Eye (tissue), 1 donor: ENCODE measurements at regions not wholly inside any gene's neighbourhood (a gene's known extent, or its start where the extent isn't known, plus 50 kb on each side); places are given as distances from the start of the nearest gene placed in this dataset.

Experiments used
- DNase-seq: peaks from one replicate; pipeline ENCODE4 v3.0.0-alpha.2; 2015

DNA sequence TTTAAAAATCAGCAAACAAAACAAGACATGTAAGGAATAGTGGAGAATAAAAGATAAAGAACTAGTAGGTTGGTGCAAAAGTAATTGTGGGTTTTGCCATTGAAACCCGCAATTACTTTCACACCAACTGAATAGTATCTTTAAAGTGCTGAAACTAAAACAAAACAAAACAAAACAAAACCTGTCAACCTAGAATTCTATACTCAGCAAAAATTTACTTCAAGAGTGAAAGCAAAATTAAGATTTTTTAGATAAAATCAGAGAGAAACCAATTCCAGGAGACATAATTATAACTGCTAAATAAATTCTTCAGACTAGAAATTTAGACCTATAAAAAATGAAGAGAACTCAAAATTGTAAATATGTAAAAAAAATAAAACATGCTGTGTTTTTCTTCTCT is 114.0 kb upstream of the TSPAN2 start:
- no peak for DNase-seq

DNA sequence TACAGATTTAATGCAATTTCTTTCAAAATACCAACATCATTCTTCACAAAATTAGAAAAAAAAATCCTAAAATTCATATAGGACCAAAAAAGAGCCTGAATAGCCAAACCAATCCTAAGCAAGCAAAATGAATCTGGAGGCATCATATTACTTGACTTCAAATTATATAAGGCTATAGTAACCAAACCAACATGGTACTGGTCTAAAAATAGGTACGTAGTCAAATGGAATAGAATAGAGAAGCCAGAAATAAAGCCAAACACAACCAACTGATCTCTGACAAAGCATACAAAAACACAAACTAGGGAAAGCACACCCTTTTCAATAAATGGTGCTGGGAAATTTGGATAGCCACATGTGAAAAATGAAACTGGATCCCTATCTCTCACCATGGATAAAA is 112.3 kb upstream of the TSPAN2 start:
- no peak for DNase-seq

DNA sequence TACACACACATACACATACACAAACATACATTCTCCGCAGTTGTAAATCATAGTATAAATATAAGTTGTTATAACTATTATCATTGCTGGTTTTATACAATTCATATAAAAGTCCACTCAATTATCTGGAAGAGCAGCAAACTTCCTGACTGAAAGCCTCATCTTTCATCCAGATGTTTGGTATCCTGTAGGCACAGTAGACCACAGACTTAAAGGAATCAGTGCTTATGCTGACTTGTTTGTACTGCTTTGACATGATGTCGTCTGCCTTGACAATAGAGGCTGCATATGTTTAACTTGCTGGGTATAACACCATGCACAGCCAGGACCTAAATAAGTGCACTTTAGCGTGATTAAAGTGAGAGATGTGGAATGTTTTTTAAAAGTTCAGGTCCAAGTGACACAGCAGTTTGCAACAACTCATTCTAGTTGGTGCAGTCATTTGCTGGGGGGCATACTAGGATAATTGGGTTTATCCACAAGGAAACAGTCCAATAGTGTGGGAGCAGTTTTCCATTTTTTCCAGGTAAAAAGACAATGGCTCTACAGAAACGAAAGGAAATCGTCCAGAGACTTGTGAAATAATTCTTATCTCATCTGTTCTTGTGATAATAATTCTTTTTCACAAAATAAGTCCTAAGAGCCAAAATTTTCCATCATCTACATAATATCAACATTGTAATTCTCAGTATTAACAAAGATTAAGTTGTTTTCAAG is 110.3 kb upstream of the TSPAN2 start:
- no peak for DNase-seq

GRCh38 chr1:115198938-115199337 is 109.6 kb upstream of the TSPAN2 start:
- DNase-seq: no peak

- DNase-seq: no peak
These were observed 107.0 kb upstream of the TSPAN2 start for GRCh38 chr1:115196296-115196695.

GRCh38 chr1:115194506-115194905 is 105.2 kb upstream of the TSPAN2 start:
- no peak for DNase-seq

DNA sequence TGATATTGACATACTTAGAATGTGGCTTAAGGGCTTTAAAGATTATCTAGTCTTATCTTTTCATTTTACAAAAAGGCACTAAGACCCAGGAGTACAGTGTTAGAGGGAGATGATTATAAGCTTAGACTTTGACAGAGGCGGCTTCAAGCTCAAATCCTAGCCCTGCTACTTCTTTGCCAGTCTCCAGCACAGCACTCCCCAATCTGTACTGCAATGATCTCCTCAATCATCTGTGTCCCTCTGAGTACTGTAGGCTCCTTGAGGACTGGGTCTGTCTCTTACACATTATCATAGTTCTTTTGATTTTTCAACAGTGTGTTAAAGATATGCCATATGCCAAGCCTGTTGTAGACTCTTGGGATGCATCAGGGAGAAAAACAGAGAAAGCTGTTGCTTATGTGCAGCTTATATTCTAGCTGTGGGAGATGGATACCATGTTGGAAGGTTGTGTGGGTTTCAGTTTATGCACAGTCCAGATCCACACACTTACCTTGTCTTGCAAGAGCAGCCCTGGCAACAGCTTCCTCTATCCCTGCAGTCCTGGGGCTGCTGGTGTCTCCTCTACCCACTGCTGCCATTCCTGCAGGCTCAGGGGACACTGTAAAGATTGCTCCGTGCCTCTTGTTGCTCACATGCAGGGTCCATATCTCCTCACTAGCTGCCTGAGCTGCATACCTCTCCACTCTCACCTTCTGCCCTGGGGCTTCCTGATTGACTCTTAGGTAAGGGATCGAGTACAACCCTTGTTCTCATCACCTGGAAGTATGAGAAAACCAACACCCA is 103.9 kb upstream of the TSPAN2 start:
- no peak for DNase-seq

DNA sequence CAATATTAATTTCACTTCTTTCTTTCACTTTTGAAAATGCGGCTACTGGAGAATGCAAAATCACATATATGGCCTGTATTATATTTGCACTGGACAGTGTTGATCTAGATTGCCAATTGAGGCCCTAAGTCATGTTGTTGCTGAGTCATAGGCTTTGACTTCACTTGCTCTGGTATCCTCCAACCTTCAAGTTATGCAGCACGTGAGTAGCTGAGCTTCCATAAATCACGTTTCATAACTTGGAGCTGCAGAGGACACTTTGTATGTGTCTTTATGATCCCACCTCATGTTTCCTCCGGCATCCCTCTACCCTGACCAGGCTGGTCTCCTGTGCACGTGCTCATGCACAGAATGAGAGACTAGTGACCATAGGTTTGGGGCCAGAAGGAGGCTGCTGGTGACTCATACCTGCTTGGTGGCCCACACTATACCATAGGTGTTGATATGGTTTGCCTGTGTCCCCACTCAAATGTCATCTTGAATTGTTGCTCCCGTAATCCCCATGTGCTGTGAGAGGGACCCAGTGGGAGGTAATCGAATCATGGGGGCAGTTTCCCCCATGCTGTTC is 103.0 kb upstream of the TSPAN2 start:
- DNase-seq: no peak

GRCh38 chr1:115191691-115192090 is 102.4 kb upstream of the TSPAN2 start:
- no peak for DNase-seq

DNA sequence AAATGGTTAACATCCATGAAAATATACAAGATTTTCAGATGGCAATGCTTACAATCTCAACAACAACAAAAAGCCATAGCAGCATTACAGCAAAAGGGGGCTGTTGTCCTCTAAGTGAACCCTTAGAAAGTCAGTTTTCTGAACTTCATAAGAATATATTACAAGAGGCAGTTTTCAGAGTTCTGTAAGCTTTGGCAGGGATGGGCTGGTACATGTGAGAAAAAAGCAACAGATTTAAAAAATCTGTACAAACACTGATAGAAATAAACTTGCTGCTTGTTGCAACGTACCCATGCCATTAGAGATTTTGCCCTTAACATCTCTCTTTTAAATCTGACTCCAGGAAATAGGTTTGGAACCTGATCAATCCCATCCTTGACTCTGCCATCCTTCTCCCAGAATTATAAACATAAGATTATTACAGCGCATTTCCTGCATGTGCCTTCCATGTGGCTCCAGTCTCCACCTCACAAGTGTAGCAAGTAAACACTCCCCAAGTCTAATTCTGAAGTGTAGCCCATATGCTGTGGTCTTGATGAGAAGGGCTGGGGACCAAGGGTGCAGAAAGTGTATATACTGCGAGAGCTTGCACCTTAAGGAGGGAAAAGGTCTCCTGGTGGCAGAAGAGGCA is 101.4 kb upstream of the TSPAN2 start:
- no peak for DNase-seq

GRCh38 chr1:115189814-115190539 is 100.7 kb upstream of the TSPAN2 start:
- DNase-seq: peak; percentile 56

GRCh38 chr1:115188680-115189395 is 99.5 kb upstream of the TSPAN2 start:
- no peak for DNase-seq

GRCh38 chr1:115186711-115187265 is 97.5 kb upstream of the TSPAN2 start:
- DNase-seq: no peak

DNA sequence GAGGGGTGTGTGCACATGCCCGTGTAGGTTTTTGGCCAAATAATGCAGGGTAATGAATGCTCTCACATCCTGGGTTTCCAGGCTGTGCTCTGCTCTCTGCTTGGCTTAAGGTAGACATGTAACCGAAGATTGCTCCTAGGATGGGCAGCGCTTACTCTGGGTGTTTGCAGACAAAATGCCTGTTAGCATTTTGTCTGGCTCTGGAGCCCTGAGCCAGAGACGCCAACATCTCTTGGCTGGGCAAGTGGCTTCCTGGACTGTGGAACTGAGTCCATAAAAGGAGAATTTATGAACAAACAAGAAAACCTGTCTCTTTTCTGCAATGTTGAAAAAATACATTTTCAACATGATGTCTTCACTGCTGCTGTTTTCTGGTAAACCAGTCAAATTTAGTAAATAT is 96.0 kb upstream of the TSPAN2 start:
- DNase-seq: no peak

DNA sequence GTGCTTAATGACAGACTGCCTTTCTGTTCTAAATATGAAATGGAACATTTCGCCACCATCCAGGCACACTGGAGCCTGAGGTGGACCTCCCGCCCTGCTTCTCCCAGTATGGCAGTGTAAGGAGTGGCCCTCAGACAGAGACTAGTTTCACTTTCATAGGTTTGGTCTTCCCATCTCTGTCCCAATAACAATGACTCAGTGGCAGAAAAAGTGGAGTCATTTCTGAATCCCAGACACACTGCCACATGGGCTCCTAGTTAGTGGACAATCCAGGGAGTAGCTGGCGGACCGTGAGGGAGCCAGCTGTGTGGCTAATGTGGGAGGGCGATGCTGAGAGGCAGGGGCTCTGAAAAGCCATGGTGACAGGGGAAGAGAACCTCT is 95.6 kb upstream of the TSPAN2 start:
- DNase-seq: no peak

DNA sequence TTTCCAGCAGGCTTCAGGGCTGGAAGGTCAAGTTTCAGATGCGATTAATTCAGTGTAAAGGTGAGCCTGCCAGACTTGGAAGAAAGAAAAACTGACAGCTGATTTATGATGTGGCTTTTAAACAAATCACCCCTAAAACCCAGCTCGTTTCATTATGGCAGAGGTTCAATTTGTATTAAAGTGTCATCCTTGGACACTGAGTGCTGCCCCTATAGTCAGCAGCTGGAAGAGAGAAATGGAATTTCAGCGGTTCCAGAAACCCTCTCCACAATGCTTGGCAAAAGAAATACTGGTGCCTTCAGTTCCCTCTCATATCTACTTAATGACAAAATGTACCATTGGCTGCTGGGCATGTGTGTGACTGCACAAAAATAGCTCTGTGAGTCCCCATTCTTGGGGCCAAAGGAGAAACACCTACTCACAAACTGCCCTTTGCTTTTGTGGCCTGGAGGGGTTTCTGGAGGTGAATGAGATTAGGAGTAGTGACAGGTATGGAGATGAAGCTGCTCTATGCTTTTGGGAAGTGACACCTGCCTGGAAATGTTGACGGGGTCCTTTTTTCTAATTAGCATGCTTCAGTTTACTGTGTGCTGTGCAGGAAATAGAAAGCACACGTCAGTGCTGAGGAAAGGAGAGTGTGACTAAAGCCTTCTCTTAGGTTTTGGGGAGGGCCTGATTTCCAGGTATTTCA is 95.1 kb upstream of the TSPAN2 start:
- DNase-seq: no peak

- DNase-seq: no peak
These were observed 94.5 kb upstream of the TSPAN2 start for GRCh38 chr1:115183721-115184259.

- DNase-seq: no peak
These were observed 93.9 kb upstream of the TSPAN2 start for GRCh38 chr1:115183158-115183557.

DNA sequence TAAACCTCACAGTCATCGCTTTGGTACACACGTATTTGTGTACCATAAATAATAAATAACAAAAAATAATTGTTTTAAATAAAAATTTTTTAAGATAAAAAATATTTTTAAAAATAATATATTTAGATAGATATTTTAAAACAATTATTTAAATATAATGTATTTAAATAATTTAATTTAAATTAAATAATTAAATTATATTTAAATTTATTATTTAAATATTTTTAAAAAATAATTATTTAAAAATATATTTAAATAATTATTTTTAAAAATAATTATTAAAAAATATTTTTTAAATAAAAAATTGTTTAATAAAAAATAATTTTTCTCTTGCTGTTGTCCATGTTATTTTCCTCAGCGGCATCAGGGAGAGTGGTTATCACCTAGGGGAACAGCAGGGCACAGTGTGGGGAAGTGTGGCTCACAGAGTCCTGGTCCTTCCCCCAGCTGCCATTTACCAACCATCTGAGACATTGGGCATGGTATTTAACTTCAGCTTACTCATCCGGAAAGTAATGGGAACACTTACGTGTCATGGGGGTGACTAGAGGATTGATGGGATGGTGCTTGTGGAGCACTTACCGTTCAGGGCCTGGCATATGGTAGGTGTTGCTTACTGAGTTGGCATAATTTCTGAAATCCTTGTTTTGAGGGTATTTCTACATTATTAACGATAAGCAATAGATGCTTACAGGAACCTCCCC is 92.9 kb upstream of the TSPAN2 start:
- DNase-seq: peak; percentile 48

- no peak for DNase-seq
These were observed 91.9 kb upstream of the TSPAN2 start for GRCh38 chr1:115181231-115181630.
